AG09319 (cell line): ENCODE measurements at regions not wholly inside any gene's neighbourhood (a gene's known extent, or its start where the extent isn't known, plus 50 kb on each side); places are given as distances from the start of the nearest gene placed in this dataset.
"Not testable (repeated sequence)": the region's sequence is repeated elsewhere in the genome, so short reads cannot be mapped to it uniquely, and the experiment has no call there.

Experiments used
- DNase-seq: peaks from one replicate; pipeline ENCODE4 v3.0.0-alpha.2; 2010; ENCODE audit warnings: low read depth; ENCODE audit errors: extremely low read depth
- CTCF ChIP-seq: IDR thresholded peaks from 2 replicates; pipeline ENCODE4 v1.5.1; 2011; ENCODE audit warnings: low read depth, mild to moderate bottlenecking, inconsistent platforms, low read length, moderate library complexity

DNA sequence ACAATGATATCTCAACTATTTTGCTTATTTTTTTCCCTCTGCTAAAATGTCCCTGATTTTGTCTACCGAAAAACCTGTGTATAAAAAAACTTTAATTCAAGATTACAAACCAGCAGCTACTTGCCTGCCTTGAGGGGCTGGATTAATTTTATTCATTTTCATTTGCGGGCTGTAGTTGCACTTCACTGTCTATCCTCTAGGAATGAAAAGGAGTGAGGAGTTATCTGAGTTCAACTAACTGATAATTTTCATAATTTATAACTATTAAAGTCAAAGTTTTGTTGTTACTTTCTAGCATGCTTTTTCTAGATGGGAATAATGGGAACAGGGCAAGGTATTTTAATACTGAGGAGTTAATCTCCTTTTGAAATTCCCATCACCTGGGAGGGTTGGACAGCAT is 50.3 kb upstream of the AGTPBP1 start:
- not testable (repeated sequence) for DNase-seq

GRCh38 chr9:85802978-85803695 is 61.4 kb upstream of the AGTPBP1 start:
- DNase-seq: not testable (repeated sequence)

DNA sequence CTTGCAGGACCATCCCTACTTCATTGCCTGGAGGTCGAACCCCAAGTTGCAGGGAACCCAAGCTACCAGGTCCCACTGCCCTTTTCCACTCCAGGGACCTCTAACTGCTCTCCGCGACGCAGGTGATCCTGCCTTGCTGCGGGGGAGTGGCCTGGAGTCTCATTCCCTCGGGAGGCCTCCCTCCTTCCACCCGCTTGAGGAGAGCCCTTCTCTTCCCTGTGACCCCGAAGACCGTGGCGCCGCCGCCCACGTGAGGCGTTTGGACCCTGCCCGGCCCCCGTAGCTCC is 63.0 kb upstream of the AGTPBP1 start:
- DNase-seq: not testable (repeated sequence)

DNA sequence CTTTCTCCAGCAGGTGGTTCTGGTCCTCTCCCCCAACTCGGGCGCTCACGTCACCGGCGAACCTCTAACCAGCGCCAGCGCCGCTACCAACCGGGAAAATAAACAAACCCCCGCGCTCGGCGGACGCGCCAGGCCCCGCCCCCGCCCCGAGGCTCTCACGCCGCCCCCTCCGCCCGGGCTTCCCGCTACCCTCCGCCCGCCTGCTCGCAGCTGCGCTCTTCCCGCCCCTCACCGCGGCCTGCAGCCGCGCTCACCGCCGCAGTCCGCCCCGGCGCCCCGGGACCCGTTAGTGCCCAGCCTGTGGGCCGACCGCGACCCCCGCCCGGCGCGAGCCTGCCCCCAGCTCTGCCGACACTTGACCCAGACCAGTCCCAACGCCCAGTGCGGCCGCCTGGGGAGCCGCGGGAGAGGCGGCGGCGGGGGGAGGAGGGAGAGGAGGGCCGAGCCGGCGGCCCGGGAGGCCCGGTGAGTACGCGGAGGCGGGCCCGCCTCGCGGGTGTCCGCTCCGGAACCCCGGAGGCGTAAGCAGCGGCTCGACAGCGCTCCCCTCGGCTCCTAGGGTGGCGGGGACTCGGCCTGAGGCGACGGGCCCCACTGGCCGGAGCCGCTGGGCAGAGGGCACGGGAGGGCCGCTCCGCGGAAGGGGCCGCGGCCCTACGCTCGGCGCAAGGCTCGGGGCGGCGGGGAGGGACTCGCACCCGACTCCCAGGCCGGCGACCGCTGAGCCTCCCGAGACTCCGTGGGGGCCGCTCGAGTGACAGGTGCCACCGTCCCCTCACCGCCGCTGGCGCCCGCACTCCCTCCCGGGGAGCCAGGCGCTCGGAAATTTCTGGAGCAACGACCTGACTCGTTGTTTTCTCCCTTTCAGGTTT is 63.6 kb upstream of the AGTPBP1 start:
- DNase-seq: not testable (repeated sequence)

DNA sequence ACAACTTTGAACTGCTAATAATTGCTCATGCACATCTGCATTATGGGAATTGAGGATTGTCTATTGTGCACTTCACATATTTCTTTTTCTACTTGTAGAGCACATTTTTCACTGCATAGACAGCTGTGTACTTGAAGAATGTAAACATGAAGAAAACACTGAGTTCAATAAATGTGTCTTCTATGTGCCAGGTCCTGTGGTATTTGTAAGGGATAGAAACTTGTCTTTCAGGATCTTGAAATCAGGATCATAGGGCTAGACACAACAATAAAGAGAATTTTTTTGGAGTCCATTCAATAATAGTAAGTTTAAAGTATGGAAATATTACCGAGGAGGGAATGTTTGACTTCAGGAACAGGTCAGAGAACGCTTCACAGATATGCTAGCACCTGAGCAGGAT is 66.6 kb upstream of the AGTPBP1 start:
- DNase-seq: not testable (repeated sequence)

- not testable (repeated sequence) for DNase-seq
These were observed 71.6 kb upstream of the AGTPBP1 start for GRCh38 chr9:85813388-85813787.

DNA sequence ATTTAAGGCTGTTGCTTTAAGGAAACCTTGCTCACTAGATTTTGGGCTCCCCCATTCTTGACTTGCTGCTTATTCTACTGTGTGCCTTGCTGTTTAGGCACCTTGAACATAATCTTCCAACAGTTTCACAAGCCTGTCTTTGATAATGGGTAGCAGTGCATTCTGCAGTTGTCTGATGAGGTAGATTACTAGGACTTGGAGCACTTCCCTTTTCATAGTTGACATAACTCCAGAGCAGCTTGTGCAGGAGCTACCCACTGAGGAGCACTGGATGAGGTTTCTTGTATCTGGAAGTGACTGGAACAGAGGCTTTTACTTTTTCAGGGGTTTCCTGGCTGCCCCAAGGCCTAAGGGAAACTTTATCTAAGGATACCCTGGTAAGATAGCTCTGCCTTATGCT is 73.0 kb upstream of the AGTPBP1 start:
- not testable (repeated sequence) for DNase-seq

DNA sequence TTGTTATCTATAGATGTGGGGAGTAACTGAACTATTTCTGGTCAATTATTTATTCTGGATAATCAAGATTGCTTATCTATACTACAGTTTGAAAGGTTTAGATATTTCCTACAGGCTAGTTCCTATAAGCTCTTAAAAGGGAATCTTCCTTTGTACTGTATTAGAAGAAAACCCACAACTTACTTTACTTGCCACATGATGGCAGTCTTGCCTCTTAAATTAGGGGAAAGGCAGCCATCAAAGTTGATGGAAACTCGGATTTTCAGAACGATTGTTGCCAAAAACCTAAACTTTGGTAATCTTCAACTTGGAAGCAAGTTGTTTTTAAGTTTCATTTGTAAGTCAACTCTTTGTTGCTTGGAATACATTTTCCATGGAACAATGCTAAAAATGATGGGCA is 77.2 kb upstream of the AGTPBP1 start:
- DNase-seq: not testable (repeated sequence)
- TF ChIP-seq CTCF: peak; percentile 27

DNA sequence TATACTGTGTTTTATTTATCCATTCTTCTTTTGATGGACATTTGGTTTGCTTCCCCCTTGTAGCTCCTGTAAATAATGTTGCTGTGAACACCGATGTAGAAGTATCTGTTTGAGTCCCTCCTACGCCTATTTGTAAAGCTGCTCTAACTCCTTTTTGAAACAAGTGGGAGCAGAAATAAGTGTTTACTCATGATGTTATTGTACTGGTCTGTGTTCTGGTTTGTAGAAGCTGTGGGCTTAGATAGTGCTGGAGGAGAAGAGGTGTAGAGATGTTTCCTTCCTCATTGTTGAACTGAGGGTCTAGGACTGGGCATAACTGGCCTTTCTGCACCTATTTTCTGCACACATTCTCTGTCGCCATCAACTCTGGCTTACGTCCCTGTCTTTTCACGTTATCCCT is 78.8 kb upstream of the AGTPBP1 start:
- not testable (repeated sequence) for DNase-seq

DNA sequence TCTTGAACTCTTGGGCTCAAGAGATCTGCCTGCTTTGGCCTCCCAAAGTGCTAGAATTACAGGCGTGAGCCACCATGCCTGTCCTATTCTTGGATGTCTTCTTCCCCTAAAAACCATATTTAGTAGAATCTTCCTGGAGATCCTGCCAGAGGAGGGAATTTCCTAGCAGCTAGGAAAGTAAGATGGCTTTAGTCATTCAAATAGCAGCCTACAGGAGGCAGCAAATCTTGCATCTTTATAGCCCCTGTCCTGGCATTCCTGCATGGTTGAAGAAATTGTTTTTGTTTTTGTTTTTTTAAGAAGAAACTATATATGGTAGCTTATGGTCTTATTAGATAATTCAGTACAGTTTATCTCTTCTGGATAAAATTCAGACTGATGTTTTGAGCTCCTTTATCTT is 83.2 kb upstream of the AGTPBP1 start:
- not testable (repeated sequence) for DNase-seq
- peak; percentile 17 for TF ChIP-seq CTCF

DNA sequence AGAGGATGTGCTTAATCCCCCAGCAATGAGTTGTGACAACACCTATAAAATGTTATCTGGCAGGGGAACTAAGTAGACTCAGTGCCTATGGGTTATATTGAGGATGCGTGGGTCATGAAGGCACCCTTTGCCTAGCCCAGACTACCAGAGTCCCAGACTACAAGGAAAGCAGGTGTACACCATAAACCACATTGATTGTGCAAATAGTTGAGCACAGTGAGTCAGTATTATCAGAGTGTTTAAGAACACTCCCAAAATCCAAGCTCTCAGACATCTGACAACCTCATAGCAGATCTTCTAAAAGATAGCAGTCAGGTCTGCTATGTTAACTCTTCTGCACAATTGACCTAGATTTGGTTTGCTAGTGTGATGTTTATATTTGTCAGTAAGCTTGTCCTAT is 92.8 kb upstream of the AGTPBP1 start:
- not testable (repeated sequence) for DNase-seq

DNA sequence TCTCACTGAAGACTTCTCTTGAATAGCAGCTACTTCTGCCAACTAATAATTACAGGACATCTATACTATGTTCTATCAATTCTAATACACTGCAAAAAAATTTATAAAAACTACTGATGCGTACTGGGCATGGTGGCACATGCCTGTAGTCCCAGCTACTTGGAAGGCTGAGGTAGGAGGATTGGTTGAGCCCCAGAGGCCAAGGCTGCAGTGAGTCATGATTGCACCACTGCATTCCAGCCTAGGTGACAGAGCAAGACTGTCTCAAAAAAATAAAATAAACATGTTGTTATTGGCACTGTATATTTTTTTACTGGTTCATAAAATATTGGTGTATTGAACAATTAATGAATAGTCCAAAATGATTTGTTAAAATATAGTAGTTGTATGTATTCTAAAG is 97.0 kb upstream of the NAA35 start:
- DNase-seq: not testable (repeated sequence)

GRCh38 chr9:85847782-85848181 is 93.2 kb upstream of the NAA35 start:
- not testable (repeated sequence) for DNase-seq
